ENCODE measurements at regions not wholly inside any gene's neighbourhood (a gene's known extent, or its start where the extent isn't known, plus 50 kb on each side); places are given as distances from the start of the nearest gene placed in this dataset.

DNA sequence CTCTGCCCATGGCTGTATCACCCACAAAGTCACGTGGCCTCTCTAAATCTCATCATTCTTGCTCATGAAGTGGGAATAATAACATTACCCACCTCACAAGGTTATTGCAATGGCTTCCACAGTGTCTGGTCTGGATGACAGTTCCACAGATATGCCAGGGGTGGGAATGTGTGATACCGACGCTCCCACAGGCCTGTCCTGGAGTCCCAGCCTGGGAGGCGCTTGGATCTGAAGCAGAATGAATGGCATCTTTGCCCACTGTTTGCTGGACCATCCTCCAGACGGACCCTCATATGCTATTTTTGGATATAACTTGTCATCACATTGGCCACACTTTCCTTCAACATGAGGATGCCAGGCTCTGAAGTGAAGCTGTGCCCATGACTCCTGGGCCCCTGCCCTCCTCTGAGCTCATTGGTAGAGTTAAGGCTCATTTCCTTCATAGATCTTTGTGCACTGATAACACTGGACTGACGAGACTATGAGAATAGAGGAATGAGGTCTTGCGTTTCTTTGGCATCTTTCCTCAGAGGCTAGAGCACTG lies 279.8 kb upstream of the ZNF32 start:
- Histone ChIP-seq H3K27ac (ENCODE audit: low read depth in 1 of 2, low read length in 2 of 2) (no peak overlapping the region), H3K27me3 (ENCODE audit: control insufficient read depth in 4 of 4, insufficient read depth in 4 of 4, low read length in 3 of 4) (no peaks in the 10 kb centered on the region), H3K9me3 (ENCODE audit: control insufficient read depth in 4 of 4, low read length in 3 of 4) (no peaks in the 10 kb centered on the region), H3K36me3 (ENCODE audit: control insufficient read depth in 4 of 4, insufficient read depth in 3 of 4, low read depth in 1 of 4, low read length in 3 of 4) (no peaks in the 10 kb centered on the region), H3K4me1 (ENCODE audit: control insufficient read depth in 4 of 4, insufficient read depth in 4 of 4, low read length in 3 of 4) (no peaks in the 10 kb centered on the region), H3K9ac (ENCODE audit: low read depth in 1 of 2, low read length in 2 of 2) (no peak overlapping the region), H3K4me3 (ENCODE audit: low read depth in 1 of 3, low read length in 3 of 3) (no peak overlapping the region)
- WGBS: 80% methylated on average over 7 of the region's 7 CpGs
- TF ChIP-seq JUND (IDR thresholded peaks at IDR 0.05) (no peak), REST (IDR thresholded peaks at IDR 0.05) (no peak), EGR1 (IDR thresholded peaks at IDR 0.05; ENCODE audit: low read depth in 2 of 2) (no peak), NR2F2 (IDR thresholded peaks at IDR 0.05) (no peak), YY1 (IDR thresholded peaks at IDR 0.05) (no peak), ATF3 (IDR thresholded peaks at IDR 0.05) (no peak), RXRA (IDR thresholded peaks at IDR 0.05) (no peak), FOXA1 (IDR thresholded peaks at IDR 0.05) (no peak), TAF1 (conservative IDR thresholded peaks at IDR 0.05) (no peak), MAX (IDR thresholded peaks at IDR 0.05) (no peak), RAD21 (IDR thresholded peaks at IDR 0.05) (no peak), GABPA (IDR thresholded peaks at IDR 0.05 in 1 of 2, conservative IDR thresholded peaks at IDR 0.05 in 1 of 2) (no peak), SP1 (IDR thresholded peaks at IDR 0.05) (no peak), HNF4A (conservative IDR thresholded peaks at IDR 0.05) (no peak), FOXA2 (IDR thresholded peaks at IDR 0.05) (no peak), HNF4G (IDR thresholded peaks at IDR 0.05) (no peak)
- TF ChIP-seq, protein P1, sequence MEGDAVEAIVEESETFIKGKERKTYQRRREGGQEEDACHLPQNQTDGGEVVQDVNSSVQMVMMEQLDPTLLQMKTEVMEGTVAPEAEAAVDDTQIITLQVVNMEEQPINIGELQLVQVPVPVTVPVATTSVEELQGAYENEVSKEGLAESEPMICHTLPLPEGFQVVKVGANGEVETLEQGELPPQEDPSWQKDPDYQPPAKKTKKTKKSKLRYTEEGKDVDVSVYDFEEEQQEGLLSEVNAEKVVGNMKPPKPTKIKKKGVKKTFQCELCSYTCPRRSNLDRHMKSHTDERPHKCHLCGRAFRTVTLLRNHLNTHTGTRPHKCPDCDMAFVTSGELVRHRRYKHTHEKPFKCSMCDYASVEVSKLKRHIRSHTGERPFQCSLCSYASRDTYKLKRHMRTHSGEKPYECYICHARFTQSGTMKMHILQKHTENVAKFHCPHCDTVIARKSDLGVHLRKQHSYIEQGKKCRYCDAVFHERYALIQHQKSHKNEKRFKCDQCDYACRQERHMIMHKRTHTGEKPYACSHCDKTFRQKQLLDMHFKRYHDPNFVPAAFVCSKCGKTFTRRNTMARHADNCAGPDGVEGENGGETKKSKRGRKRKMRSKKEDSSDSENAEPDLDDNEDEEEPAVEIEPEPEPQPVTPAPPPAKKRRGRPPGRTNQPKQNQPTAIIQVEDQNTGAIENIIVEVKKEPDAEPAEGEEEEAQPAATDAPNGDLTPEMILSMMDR (IDR thresholded peaks at IDR 0.05; ENCODE audit: low read depth, low read length, missing input control): no peak
- TF ChIP-seq, protein P2, sequence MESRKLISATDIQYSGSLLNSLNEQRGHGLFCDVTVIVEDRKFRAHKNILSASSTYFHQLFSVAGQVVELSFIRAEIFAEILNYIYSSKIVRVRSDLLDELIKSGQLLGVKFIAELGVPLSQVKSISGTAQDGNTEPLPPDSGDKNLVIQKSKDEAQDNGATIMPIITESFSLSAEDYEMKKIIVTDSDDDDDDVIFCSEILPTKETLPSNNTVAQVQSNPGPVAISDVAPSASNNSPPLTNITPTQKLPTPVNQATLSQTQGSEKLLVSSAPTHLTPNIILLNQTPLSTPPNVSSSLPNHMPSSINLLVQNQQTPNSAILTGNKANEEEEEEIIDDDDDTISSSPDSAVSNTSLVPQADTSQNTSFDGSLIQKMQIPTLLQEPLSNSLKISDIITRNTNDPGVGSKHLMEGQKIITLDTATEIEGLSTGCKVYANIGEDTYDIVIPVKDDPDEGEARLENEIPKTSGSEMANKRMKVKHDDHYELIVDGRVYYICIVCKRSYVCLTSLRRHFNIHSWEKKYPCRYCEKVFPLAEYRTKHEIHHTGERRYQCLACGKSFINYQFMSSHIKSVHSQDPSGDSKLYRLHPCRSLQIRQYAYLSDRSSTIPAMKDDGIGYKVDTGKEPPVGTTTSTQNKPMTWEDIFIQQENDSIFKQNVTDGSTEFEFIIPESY (IDR thresholded peaks at IDR 0.05): no peak
- DNase-seq (ENCODE audit: low spot score): peak; percentile 19

All from liver (tissue), 8 donors.